Stimulated activated CD4-positive, alpha-beta T cell treated with anti-CD3 and anti-CD28 coated beads, Interleukin-4, amount 100 ng/mL, for 48 hours (primary cell): ENCODE measurements at regions not wholly inside any gene's neighbourhood (a gene's known extent, or its start where the extent isn't known, plus 50 kb on each side); places are given as distances from the start of the nearest gene placed in this dataset.
"Not testable (repeated sequence)": the region's sequence is repeated elsewhere in the genome, so short reads cannot be mapped to it uniquely, and the experiment has no call there.

ENCODE experiments used
- DNase-seq, 2 donors: peaks; one replicate each; pipeline ENCODE4 v3.0.0-alpha.2; 2020; ENCODE audit warnings: low read depth in 2 of 2

- DNase-seq, result no peak
These were observed 174.0 kb upstream of the GSE1 start for GRCh38 chr16:85438981-85439685.

DNA sequence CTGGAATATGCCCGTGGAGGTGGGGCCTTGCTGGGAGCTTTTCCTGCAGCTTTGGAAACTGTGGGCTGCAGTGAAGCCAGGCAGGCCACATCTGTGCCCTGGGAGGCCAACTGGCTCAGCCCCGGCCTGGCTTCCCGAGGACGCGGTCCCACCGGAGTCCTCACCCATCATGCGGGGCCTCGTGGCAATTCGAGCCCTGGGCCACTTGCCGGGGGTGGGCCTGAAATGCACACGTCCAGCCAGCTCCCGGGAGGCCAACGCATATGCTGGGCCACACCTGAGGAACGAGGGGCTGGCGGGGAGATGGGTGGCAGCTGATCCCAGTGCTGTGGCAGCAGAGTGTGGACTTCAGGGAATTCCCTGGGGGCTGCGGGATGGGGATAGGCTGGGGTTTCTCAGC is 172.4 kb upstream of the GSE1 start:
- DNase-seq, result no peak

DNA sequence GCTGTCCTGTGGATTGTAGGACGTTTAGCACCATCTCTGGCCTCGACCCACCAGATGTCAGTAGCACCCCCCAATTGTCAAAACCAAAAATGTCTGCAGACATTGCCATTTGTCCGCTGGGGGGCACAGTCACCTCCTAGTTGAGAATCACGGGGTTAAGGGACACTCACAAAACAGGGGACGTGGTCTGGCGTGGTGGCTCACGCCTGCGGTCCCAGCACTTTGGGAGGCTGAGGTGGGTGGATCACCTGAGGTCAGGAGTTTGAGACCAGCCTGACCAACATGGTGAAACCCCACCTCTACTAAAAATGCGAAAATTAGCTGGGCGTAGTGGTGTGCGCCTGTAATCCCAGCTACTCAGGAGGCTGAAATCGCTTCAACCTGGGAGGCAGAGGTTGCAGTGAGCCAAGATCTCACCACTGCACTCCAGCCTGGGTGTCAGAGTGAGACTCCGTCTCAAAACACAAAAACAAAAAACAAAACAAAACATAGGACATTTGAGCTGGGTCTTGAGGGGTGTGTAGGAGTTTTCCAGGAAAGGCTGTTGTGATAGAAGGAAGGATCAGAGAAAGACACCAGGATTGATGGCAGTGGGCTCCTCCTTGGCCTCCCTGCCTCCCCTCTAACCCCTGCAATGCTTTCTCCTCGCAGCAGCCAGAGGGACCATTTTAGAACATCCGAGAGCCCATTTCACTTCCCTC is 171.8 kb upstream of the GSE1 start:
- no peak for DNase-seq

DNA sequence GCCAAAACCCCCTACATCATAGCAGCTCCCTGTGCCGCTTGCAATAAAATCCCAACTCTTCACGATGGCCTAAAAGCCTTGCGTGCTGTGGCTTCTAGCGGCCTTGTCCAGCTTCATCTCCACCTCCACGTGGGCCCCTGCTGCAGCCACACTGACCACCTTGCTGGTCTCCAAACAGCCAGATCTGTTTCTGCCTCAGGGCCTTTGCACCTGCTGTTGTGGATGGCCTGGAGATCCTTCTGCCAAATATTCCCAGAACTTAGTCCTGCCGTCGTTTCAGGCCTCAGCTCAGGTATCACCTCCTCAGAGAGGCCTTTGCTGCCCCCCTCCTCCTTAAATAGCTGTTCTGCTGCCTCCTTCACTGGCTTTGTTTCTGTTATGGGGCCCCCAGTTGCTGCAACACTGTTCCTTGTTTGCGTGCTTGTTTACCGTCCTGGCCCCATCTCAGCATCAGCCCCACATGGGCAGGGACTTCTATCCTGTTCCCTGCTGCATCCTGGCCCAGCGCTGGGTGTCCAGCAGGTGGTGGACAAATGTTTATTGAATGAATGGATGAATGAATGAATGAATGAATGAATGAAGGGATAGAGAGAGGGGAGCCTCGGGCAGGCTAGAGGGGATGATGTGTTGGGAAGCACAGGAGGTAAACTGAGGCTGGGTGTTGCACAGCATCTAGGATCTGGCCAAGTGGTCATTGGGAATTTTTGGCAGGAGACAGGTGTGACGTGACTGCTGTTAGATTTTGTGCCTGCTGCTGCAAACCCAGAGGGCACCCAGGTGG is 171.0 kb upstream of the GSE1 start:
- DNase-seq, result no peak

DNA sequence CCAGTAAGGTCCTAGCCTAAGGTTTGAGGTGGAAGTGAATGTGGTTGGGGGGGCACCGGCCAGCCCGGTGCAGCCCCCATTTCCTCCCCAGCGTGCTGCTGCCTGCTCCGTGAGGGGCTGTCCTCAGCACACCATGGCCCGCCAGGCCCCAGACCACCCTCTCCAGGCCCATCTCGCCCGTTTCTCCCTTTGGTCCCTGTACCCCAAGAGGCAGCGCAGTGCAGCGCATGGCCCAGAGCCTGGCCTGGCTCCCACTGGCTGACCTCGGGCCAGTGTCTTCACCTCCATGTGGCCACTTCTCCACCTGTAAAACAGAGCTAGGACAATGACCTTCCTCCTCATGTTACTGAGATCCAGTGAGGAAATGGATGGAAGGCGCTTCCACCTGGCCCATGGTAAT is 170.0 kb upstream of the GSE1 start:
- DNase-seq, result no peak

GRCh38 chr16:85443531-85443930 is 169.6 kb upstream of the GSE1 start:
- DNase-seq, result no peak

DNA sequence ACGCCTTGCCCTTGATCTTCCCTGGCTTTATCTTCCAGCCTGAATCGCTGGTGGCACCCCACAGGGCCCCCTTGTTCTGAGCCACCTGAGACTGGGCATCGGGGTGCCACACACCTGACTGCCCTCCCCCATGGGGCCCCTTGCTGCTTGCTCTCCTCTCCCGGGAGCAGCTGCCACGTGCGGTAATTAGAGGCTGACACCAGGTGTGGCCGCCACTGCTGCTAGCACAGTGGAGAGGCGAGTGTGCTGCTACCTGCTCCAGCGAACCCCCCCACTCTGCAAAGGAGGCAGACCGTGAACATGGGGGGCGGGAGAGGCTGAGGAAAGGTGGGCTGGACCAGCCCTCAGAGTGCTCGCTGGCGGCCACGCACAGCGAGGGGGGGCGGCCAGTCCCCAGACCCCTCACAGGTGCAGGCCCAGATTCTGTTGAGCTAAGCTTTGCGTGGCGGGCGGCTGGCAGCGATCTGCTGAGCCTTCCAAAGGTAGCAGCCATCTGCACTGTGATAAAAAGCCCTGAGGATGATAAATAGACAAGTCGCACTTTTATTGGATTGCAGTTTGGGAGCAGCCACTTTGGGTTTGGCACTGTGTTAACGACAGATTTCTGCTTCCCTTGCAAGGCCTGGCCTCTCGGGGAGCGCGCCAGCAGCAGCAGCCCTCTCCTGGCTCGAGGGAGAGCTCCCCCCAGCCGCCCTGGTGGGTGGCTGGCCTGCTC is 167.9 kb upstream of the GSE1 start:
- DNase-seq, result no peak

DNA sequence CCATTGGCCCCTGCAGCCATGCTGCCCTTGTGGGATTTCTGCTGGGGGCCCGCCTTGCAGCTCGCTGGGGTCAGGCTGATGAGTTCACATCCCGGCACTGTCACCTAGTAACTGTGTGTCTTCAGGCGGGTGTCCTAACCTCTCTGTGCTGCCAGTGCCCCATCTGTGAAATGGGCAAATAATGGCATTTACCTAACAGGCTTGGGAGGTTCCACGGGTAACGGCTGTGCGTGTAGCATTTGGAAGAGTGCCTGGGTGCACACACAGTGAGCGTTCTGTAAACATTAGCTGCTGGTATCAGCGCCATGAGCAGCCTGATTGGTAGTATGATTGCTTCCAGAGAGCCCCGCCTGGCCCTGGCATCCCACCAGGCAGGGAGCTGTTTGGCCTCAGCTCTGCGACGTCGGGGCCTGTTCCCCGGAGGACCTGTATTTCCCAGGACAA is 167.3 kb upstream of the GSE1 start:
- DNase-seq, result no peak

DNA sequence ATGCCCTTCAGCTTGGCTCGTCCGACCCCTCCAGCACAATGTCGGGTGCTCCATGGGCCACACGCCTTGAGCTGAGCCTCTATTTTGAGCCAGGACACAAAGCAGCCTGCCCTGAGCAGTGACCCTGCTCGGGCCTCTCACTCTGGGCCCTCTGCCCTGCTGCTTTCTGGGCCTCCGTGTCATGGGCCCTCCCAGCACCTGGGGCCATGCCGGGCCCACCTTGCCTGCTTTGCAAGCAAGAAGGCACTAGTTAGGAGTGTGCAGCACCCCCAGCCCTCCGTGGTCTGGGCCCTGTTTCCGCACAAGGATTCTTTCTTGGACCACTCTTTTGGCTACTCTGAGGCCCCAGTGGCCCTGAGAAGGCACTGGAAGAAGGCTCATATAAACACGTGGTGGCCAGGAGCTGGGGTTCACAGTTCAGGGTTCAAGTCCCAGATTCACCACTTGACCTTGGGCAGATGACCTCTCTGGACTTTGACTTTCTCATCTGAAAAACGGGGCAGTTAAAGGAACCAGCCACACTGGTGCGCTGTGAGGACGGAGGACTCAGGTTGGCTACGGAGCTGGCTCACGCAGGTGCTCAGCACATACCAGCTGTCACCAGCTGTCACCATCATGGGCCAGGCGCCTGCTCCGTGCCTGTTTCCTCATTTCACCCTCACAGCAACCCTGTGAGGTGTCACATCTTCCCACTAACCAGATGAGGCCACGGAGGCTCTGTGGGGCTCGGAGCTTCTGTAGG is 166.0 kb upstream of the GSE1 start:
- DNase-seq, result no peak

DNA sequence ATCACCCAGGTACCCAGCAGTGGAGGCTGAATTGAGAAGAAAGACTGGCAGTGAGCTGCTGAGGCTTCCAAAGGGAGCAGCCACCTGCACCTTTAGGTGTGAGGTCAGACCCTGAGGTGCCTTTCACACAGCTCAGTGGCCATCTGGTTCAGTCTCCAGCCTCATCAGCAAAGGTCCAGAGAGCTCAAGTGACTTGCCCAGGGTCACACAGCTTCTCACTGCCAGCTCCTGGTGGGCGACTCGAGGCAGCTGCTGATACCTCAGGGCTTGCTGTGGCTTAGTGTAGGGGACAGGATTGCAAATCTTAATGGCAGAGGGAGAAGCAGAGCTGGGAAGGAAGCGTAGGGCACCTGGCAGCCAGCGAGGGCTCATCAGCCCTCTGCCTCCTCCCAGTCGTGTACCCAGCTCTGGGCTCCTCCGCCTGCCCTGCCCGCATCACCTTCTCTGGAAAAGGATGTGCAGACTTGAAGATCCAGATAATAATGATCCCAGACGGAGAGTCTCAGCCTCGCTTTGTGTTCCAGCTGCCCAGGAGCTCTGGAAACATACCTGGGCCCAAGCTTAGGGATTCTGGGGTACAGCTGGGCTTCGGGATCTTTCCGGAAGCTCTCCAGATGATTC is 165.3 kb upstream of the GSE1 start:
- DNase-seq, result no peak

DNA sequence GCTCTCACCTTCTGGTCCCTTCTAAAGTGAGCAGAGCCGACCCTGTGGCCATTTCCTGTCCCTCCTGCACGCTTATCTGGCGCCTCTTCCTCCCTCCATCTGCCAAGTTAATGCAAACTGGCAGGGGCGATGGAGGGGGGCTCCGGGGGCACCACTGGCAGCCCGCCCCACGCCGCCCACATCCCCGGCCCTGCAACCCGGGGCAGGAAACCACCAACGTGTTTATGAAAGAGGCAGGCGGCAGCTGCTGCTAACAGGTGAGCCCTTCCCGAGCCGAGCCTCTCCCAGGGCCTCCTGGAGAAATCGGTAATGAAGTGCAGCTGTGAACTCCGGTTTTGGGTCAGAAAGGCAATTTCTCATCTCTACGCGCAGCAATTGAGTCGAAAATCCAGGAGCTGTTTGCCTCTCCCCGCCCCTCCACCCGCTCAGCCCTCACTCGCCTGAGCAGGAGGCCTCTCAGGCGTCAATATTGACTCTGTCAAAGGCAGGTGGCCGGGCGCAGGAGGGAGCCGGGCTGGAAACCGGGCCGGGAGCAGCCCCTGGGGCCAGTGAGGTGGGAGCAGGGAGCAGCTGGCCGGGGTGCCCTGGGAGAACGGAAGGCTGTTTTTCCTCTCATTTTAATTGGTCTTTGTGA is 164.4 kb upstream of the GSE1 start:
- no peak for DNase-seq

DNA sequence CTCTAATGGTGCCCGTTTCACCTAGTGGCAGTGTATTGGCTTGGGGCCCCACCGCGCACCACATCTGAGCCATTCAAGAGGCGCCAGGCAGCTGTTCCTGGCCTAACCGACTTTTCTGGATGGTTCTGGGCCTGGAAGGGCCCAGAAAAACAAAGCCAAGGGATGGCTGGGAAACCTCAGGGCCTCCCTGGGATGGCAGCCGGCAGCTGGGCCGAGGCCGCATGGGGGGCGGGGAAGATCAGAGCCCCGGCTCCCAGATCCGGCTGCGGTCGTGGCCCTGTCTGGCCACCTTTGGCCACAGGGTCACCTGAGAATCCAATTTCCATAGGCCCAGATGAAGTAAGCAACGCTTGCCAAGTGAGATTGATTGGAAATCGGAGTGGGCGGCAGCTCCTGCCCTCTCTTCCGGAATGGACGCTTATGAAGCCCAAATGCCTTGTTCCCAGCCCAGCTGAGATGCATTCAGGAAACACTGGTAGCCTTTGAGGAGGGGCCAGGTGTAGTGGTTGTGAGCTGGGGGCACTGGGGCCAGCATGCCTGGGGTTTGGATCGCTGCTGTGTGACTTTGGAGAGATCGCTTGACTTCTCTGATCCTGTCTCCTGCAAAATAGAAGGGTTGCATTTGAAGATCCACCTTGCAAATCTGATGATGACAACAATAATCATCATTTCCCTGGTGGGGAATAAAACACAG is 163.8 kb upstream of the GSE1 start:
- no peak for DNase-seq

- DNase-seq, result no peak
These were observed 163.3 kb upstream of the GSE1 start for GRCh38 chr16:85449885-85450245.

DNA sequence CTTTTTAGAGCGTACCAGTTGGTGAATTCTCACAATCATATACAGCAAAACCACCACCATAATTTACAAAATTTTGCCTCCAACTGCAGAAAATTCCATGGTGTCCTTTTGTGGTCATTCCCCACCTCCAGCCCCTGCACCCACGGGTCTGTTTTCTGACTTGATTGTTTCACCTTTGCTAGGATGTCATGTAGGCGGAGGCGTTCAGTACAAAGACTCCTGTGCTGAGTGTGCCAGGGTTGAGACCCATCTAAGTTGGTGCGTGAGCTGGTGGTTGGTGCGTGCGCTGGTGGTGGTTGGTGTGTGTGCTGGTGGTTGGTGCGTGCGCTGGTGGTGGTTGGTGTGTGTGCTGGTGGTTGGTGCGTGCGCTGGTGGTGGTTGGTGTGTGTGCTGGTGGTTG is 162.0 kb upstream of the GSE1 start:
- DNase-seq, result not testable (repeated sequence)

DNA sequence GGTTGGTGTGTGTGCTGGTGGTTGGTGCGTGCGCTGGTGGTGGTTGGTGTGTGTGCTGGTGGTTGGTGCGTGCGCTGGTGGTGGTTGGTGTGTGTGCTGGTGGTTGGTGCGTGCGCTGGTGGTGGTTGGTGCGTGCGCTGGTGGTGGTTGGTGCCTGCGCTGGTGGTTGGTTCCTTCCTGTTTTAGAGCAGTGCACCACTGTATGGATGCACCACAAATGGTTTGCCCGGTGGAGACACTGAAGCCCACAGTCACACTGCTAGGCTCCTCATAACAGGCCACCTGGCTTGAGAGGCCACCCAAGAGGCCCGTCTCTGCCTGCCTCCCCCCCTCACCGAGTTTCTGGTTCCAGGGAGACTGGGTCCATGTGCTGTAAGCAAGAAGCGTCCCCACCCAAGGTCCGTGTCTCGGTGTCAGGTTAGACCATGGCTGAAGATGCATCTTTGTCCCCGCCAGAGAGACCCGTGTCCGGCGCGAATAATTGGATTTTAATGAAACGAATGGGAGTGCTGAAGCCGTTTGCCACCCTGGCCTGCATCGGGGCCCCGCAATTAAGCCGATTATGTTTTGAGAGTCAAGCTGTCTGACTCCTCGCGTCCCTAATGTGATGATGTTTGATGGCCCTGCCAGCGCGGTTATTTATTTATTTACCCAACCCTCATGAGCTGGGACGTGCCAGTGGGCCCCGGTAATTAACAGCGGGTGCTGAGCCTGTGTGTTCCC is 161.3 kb upstream of the GSE1 start:
- no peak for DNase-seq

DNA sequence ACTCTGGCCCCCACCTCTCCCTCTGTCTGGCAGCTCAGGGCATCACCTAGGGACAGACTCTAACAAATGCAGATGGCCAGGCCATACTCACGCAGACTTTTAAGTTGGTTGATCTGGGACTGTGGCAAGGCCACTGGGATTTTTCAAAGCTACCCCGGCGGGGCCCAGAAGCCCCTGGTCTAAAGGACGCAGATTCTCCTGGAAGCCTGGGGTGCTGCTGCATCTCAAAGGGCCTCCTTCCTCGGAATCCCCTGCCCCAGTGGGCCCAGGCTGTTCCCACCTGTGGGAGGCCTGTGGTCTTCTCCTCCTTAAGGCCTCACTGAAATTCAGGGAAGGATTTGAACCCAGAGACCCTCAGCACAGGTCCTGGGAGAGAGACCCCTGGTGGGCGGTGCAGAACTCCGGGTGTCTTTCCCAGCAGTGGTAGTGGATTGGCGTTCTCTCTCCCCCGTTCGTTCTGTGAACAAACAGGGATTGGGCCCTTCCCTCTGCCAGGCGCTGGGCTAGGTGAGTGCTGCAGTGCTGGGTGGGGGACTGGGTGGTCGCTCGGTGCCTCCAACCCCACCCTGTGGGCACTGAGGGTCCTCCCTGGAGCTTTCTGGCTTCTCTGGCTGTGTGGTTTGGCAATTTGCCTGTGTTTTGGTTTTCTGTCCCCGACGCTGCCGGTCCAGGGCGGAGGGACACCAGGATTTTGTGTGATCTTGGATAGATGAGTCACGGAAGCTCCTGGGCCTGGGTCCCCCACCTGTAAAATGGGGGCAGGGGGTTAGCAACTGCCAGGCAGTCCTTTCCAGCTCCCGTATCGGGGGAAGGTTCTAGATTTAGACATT is 160.5 kb upstream of the GSE1 start:
- no peak for DNase-seq

- DNase-seq, result no peak
These were observed 159.9 kb upstream of the GSE1 start for GRCh38 chr16:85453194-85453678.

DNA sequence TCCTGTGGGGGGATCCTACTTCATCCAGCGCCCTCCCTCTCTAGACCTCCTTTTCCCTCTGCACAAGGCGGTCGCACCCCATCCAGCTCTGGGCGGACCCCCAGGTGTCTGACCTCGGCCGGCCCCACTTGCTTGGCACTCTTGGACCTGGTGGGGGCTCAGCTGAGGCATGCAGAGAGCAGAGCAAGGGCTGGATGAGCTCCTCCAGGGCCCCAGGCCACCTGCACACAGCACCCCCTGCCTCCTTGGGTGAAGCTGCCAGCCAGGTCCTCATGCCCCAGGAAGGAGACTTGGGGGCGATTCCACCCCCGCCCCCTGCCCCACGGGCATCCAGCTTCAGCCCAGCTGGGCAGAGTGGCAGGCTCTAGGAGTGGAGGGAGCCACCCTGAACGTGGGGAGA is 159.4 kb upstream of the GSE1 start:
- no peak for DNase-seq
